T-helper 2 cell (primary cell): ENCODE measurements at regions not wholly inside any gene's neighbourhood (a gene's known extent, or its start where the extent isn't known, plus 50 kb on each side); places are given as distances from the start of the nearest gene placed in this dataset.
"Not testable (repeated sequence)": the region's sequence is repeated elsewhere in the genome, so short reads cannot be mapped to it uniquely, and the experiment has no call there.

Experiments
- DNase-seq, 5 experiments: peaks; one replicate each; pipeline versions ENCODE4 v3.0.0 to v3.0.0-alpha.2; 2012 to 2022

DNA sequence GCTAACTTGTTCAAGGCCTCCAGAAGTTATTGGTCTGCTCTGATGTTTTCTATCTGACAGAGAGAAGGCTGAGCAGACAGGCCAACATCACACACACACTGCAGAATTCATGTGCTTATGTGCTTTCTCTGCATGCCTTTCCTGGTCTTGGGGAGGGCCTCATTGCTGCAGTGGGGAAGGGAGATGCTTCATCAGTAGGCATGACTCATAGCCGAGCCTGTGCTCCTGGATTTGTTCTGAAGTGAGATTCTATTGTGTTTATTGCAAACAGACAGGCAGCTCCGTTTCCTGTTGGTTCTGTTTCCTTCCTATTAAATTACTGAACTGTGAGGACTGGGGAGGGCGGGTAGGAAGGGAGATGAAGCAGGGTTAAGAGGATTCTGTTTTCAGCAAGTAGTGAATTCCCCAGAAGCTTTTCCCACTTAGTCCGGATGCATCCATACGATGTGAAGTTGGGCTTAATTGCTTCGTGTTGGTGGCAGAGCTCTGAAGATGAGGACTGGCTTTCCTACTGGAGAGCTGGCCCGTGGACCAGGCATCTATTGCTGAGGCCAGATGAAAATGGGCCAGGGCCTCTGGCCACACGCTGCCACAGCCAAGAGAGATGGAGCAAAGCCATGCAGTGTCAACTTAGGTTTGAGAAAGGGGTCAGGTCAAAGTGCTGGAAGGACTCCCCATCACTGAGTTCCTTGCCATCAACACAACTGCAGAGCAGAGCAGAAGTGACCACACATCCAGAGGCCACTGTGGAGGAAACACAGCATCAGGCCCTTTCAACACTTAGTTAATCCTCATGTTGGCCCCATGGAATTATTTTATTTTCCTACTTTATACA, 179.3 kb downstream of the UTP18 start:
- peak in 1 of 5 experiments; percentile 32 for DNase-seq

DNA sequence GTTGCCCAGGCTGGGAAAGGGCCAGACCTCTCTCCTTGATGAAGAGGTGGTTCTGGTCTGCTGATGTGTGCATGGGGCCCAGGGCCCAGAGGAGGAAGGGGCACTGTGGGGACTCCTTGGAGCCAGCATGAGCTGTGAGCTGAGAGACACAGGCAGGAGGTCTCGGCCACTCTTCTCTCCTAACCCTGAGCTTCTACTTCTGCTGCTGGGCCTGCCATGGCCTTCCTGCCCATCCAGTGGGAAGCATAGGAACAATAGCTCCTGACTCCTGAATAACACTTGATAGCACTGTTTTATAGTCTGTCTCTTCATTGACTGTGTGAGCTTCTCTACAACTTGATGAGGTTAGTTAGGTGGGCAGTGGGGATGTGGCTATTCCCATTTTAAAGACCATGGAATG, 181.1 kb downstream of the UTP18 start:
- no peak for DNase-seq

DNA sequence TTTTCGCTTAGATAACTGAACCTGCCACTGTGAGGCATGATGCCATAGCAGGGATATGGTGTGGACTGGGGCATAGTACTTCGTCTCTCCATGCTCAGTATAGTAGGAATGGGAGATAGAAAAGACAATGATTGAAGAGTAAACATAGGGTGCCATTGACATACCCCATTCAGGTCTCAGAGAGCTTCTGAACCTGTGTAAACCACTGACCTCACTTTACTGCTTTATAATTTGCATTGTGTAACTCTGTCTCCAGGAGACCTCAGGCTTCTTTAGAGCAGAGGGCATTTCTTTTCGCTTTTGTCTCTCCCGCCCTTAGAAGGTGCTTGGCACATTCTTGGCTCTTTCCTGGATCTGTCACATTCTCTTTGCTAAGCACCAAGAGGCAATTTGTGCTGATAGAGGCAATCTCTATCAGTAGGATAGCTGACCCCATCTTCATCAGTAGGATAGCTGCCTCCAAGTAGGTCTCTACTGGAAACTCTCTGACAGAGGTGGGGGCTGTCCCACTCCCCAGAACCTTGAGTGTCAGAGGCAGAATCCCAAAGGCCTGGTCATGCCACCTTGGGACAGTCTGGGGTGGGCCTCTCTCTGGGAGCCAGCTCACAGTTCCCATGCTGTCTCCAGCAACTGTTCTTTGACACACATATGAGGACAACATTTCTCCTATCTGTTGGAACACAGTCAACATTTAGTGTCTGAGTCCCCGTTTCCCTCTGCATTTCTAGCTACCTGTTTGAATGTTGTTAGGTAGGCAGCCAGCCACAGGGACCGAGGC, 181.9 kb downstream of the UTP18 start:
- DNase-seq, result no peak

DNA sequence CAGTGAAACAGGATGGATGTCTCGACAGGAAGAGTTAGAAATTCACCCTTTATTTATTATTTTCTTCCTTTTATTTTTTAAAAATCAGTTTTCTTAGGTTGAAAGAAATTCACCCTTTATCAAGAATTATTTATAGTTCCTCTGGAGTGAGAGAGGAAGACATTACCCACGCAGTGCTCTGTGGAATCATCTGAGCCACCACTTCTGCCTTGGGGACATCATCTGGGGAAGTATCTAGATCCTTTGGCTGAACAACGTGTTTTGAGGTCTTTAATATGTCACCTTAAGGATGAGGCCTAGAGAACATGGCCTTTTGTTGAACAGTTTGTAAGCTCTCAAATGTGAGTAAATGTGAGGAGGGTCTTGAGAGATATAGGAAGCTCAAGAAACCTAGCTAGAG, 183.3 kb downstream of the UTP18 start:
- DNase-seq, result no peak

DNA sequence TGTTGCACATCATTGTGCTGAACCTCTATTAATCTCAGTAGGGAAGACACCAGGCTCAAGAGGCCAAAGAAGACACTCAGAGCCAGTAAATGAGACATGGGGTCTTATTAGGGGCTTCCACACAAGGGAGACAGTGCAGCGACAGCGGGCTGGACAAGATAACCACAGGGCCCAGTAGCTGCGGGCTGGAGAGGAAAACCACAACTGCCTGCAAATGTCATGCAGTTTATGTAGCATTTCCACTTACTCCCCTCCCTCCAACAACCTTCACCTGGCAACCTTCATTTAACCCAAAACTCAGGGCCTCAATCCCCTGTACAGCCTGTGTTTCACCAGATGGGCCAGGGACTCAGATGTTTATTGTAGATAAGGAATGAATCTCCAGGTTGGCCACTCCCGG, 185.6 kb downstream of the UTP18 start:
- no peak for DNase-seq

DNA sequence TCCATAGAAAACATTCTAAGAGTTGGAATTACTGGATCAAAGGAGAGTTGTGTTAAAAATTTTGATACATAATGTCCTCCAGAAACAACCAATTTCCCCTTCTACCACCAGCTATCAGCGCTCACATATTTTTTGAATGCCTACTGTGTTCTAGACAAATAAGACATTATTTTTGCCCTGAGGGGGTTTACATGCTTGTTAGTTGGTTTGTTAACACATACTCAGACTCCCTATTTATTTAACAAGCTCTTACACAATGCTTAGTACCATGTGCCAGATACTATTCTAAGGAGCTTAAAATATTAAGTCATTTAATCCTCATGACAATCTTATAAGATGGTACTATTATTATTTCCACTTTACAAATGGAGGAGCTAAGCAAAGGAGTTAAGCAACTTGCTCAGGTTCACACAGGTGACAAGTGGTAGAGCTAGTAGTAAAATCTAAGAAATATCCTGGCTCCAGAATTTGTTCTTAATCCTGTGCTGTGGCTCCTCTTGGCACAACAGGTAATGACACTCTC, 194.2 kb downstream of the UTP18 start:
- no peak for DNase-seq

DNA sequence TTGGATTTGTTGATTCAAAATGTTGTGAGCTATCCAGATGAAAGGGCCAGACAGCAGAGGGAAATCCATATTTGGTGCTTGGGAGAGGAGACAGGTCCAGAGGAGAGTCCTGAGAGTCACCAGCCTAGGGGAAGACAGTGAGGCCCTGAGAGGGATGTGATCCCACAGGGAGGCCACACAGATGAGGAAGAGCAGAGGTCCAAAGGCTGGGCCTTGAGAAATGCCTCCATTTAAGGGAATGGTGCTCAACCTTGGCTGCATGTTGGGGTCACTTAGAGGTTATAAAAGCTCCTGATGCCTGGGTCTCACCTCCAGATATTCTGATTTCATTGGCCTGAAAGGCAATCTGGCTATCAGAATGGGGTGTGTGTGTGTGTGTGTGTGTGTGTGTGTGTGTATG, 194.9 kb downstream of the UTP18 start:
- DNase-seq, result no peak

DNA sequence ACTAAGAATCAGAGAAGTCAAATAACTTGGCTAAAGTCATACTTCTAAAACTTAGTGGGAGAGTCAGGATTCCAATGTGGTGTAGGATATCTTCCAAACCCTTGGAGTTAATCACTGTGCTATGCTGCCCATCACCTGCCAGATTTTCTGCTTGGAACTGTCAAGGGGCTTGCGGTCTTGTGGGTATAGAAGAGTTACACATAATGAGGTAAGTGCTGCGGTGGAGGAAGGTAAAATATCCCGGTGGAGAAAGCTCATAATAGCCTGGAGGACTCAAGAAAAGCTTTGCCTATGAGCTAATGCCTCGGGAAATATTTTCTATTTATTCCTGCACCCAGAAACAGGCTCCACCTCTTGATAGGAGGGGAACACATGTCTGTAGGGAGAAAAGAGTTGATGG, 195.6 kb downstream of the UTP18 start:
- DNase-seq, result no peak

DNA sequence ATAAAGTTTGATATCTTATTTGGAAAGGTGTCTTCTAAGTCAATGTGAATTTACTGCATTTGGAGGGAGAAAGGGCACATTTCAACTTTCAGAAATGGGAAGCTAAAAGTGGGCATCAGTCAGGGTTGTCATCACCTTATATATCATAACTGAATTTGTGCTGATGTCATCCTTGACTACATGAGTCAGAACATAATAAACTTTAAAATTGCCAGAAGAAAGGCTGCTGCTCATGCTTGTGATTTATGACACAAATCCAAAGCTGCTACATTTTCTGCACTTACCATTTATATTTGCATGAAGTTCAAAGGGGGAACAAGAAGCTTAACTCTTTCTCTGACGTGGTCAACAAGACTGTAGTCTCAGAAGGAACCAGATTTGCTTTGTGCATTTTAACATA, 196.6 kb downstream of the UTP18 start:
- DNase-seq, result peak in 1 of 5 experiments; percentile 27

DNA sequence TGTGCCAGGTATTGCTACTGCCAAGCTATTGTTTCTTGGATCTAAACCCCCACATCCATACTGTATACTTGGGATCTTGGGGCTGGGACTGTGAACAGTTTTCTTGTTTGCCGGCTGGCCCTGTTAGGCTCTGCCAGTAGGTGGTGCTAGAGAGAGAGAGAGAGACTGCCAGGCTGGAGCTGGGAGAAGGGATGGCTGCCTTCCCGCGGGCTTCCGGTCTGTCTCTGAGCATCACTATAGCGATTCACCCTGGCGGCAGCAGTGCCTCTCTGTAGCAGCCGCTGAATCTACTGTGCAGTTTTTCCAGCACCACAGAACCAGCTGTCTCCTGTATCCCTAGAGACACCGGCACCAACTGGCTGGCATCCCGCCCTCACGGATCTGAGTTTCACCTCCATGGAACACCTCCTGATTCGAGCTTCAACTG, 201.2 kb downstream of the UTP18 start:
- peak in 4 of 5 experiments; percentile 12 to 52 (median 18) for DNase-seq

DNA sequence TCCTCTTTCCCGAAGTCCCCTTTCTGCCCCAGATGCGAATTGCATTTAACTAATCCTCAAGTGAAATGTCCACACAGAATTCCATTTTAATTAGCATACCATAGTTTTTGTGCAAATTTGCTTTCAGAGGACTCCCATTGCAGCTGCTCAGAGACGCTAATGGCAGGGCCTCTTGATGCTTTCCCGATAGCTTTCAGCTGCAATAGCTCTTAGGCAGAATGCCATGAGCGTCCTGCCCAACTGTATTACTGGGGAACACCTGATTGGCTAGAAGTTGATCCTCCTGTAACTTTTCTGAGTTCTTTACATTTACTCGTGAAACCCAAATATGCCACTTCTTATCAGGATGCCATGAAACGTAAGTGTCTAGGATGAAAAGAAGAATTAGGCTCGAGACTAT, 203.0 kb downstream of the UTP18 start:
- no peak for DNase-seq

DNA sequence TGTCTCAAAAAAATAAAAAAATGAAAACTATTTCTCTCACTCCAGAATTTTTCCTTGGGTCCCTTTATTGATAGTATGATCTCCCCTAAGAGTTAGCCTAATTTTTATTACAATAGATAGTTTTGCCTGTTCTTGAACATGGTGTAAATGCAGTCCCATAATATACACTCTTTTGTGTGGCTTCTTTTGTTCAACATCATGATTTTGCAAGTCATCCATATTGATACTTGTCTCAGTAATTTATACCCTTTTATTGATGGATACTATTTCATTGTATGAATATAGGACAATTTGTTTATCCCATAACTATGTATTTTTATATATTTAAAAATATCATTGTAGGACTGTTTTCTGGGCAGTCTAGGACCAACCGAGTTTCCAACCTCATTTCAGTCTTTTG, 207.0 kb downstream of the UTP18 start:
- no peak for DNase-seq

DNA sequence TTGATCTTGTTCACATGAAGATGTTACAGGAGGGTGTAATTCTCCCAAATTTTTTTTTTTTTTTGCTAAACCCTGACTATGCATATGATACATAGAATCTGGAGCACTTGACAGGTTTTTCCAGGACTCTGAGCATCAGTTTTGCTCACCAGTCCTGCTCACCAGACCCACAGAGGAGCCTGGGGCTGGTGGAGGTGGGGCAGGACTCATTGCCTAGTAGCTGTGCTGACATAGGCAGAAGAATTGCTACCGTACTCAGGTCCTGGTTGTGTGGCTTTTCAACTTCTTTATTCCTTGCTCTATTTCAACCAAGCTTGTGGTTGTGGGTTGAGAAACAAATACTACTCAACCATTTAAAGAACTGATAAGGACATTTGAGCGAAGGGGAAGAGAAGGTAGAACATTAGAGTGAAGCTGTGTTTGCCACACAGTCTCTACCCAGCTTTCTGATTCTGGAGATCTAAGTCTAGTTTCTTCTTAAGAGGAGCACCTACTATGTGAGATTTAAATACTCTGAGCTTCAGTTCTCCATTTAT, 212.4 kb downstream of the UTP18 start:
- peak in 1 of 5 experiments; percentile 67 for DNase-seq

DNA sequence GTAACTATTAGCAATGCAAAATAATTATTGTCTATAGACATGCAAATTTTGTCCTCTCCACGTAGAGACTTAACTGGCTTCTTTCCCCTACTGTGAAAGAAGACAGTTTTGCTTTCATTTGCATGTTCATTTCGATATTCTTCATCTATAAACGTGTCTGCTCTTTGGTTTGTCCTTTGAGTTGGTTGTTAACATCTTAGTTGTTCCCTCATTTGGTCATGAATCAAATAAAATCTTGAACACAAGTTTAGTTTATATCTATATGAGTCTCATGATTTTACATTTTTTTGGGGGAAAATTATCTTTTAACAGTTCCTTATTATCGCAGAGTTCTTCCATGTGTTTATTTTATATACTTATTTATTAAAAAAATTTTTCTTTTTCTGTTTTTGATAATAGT, 214.4 kb downstream of the UTP18 start:
- DNase-seq, result no peak

DNA sequence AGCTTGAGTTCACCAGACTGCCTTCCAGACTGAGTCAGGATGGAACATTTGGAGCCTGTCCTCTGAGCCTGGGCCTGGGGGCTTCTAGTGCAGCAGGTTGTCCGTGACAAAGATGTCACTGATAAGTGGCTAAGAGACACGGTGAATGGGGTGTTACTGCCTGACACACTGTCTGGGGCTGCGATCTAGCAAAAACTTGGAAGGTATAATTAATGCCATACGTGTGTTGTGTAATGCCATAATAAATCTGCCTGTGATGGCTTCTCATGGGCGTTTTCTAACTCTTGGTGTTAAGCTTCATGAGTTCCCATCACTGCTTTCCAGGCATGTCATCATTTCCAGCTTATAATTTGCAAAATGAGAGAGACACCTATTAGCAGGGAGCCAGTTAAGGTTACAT, 215.4 kb downstream of the UTP18 start:
- DNase-seq, result no peak

DNA sequence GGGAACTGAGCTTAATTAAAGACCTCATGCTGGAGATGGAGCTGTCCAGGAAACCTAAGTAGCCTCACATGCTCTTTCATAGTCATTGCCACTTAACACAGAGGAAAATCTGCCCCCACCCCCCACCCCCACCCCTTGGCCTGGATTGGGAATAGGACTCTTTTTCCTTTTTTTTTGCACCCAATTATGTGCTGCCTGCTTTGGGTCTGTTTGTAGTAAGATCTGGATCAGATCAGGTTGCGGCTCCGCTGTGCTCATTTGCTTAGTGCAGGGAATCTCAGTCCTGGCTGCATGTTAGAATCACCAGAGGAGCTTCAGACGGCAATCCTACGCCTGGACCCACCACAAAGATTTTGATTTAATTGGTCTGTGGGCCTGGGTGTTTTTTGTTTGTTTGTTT, 219.0 kb downstream of the UTP18 start:
- DNase-seq, result no peak

DNA sequence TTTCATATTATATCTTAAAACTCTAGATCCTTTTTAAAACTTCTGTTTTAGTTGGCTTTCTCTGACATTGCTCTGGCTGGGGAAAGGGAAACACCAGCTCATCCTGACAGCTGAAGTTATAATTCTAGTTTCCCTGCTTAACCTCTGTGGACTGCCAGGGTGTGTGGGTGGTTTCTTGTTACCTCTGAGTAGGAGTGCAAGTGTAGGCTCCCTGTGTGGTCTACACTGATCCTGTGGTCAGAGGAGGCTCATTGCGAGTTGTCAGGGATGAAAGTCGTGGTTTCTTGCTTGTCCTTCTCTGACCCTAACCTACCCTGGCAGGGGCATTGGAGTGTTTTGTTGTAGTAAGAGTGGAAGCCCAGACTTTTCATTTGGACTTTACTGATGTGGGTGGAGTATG, 221.0 kb downstream of the UTP18 start:
- no peak for DNase-seq

DNA sequence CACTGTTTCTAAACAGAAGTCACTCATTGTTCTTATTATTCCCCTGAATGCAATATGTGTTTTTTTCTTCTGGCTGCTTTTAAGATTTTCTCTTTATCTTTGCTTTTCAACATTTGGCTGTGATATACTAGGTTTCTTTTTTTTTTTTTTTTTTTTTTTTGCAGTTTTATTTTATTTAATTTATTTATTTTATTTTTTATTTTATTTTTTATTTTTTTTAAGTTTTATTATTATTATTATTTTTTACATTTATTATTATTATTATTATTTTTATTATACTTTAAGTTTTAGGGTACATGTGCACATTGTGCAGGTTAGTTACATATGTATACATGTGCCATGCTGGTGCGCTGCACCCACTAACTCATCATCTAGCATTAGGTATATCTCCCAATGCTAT, 221.9 kb downstream of the UTP18 start:
- DNase-seq, result not testable (repeated sequence)

DNA sequence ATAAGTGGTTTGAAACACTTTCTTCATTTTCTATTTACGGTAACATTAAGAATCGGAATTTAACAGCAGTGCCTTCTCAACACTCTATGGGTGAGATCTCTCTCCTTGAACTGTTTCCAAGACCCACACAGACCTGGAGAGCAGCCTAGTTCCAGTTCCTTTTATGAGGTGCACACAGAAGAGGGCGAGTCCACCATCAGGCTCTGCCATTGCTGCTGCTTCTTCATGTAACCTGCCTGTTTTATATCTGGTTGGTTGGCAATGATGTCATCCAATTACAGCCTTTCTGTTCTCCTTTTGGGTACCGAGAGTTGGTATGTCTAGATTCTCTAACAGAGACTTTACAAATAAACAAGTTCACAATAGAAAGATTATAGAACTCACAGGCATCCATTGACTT, 225.7 kb downstream of the UTP18 start:
- DNase-seq, result no peak

DNA sequence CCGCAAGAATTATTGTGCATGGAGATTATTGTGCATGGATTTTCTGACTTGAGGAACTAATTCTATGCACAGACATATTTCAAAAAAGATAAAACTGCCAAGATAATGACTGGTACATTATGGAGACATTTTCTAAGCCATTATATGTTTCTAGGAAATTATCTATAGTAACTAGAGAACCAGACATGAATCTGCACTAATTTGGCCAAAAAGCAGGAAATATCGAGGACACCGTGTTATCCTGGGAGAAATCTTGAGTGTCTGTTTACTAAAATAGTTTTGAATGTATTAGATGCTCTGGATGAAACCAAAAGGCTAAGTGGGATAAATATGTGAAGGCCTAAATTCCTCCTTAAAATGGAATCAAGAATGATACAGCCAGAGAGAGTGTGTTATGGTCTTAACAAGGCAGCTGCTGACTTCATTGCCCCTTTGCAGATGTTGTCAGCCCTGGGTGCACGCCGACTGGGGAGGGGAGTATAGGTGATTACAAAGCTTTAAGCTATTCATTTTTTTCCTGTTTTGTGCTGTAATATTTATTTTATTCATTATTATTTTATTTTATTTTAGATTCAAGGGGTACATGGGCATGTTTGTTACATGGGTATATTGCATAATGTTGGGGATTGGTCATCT, 226.7 kb downstream of the UTP18 start:
- no peak for DNase-seq

DNA sequence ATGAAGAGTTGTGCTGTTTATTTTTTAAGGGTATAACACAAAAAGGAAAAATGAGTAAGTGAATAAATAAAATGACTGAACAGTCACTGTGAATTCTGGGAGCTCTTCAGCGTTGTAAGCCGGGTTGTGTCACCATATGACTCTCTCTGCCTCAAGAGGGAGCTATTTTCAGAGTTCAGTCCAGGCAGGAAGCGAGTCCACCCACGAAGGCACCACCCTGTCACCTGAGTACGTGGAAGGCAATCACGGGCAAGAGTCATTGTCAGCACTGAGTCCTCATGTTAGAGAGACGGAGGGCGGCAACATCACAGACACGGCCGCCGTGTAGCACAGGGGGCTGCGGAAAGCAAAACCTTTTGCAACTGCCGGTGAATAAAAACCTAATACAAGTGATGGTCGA, 227.6 kb downstream of the UTP18 start:
- peak in 1 of 5 experiments; percentile 37 for DNase-seq

DNA sequence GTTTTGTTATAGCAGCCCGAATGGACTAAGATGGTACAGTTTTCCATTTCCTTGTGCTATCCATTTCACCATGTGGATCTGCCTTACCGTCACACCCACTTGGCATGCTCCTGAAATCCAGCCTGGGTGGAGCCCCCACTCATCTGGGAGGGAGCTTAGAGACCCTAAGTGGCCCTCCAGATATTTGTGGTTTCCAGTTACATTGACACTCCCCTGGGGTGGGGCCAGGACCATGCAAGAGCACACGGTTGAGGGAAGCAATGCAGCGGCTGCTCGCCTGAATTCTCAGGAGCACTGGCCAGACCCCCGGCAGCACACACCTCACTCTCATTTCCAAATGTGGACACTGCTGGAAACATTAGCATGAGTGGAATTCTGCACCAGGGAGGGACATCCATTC, 231.1 kb downstream of the UTP18 start:
- DNase-seq, result no peak

DNA sequence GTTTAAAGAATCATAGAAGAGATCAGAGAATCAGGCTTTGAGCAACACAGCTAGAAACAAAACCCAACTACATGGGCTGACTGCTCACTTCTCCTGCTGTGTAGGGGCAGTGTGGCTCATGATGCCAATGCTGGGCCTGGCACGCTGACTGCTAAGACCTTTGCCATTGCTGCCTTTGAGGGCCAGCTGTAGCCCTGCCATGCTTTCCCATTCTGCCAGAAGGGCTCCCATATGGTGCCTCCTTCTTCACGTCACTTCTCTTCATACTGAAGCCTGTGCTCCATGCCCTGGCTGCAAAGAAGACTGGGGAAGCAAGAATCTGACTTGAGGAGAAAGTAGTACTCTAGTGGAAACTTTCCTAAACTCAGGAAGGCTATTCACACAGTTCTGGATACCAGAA, 232.9 kb downstream of the UTP18 start:
- no peak for DNase-seq
